Right ventricle myocardium inferior (tissue), 1 donor: ENCODE measurements at regions not wholly inside any gene's neighbourhood (a gene's known extent, or its start where the extent isn't known, plus 50 kb on each side); places are given as distances from the start of the nearest gene placed in this dataset.
"Not testable (repeated sequence)": the region's sequence is repeated elsewhere in the genome, so short reads cannot be mapped to it uniquely, and the experiment has no call there.

Experiments
- ATAC-seq: fragments of 200-7000 bp; cut with Tn5 transposase; one replicate; pipeline ENCODE4 v1.9.1; 2020; ENCODE audit warnings: mild to moderate bottlenecking, moderate library complexity
- DNase-seq: peaks from one replicate; pipeline ENCODE4 v3.0.0; 2021; ENCODE audit errors: missing footprints
- intact Hi-C: fragments of 100-400 bp; cut with DNase I; formaldehyde crosslinking; loops from one replicate; pipeline ENCODE4 v1.11.0; 2022
- donor health status: DM: no; HTN: yes; CAD: no; lungs with severe emphysema.

- intact Hi-C loops: no loop called here
- no peak for ATAC-seq
- no peak for DNase-seq
These were observed 146.8 kb downstream of the UNC5CL start for GRCh38 chr6:40892223-40892622.

- intact Hi-C loops: no loop called here
- no peak for ATAC-seq
- no peak for DNase-seq
These were observed 147.3 kb downstream of the UNC5CL start for GRCh38 chr6:40891686-40892085.

- intact Hi-C loops: no loop called here
- DNase-seq (no peak), ATAC-seq (no peak)
These were observed 147.9 kb downstream of the UNC5CL start for GRCh38 chr6:40891131-40891530.

- intact Hi-C loops: no loop called here
- ATAC-seq (no peak), DNase-seq (no peak)
These were observed 149.7 kb downstream of the UNC5CL start for GRCh38 chr6:40889137-40889832.

- ATAC-seq (no peak), DNase-seq (no peak)
- intact Hi-C loops: no loop called here
These were observed 150.5 kb downstream of the UNC5CL start for GRCh38 chr6:40888456-40888990.

GRCh38 chr6:40887792-40888340, 151.2 kb downstream of the UNC5CL start:
- intact Hi-C loops: no loop called here
- DNase-seq (no peak), ATAC-seq (no peak)

GRCh38 chr6:40887079-40887791, 151.8 kb downstream of the UNC5CL start:
- no peak for DNase-seq
- ATAC-seq: no peak
- intact Hi-C loops: no loop called here

- ATAC-seq: no peak
- DNase-seq: no peak
- intact Hi-C loops: no loop called here
These were observed 153.8 kb downstream of the UNC5CL start for GRCh38 chr6:40885139-40885774.

- intact Hi-C loops: no loop called here
- DNase-seq: no peak
These were observed 156.6 kb downstream of the UNC5CL start for GRCh38 chr6:40882323-40882997.

GRCh38 chr6:40881501-40881900, 157.5 kb downstream of the UNC5CL start:
- DNase-seq (no peak), ATAC-seq (no peak)
- intact Hi-C loops: no loop called here

More at GRCh38 chr6:40882323-40882997, 156.6 kb downstream of the UNC5CL start:
- no peak for ATAC-seq

- ATAC-seq (no peak), DNase-seq (no peak)
- intact Hi-C loops: no loop called here
These were observed 158.1 kb downstream of the UNC5CL start for GRCh38 chr6:40880906-40881305.

- DNase-seq (no peak), ATAC-seq (no peak)
- intact Hi-C loops: no loop called here
These were observed 159.9 kb downstream of the UNC5CL start for GRCh38 chr6:40879169-40879568.

GRCh38 chr6:40877362-40877761, 161.7 kb downstream of the UNC5CL start:
- intact Hi-C loops: no loop called here
- ATAC-seq (no peak), DNase-seq (no peak)

GRCh38 chr6:40876336-40876735, 162.7 kb downstream of the UNC5CL start:
- no peak for DNase-seq
- ATAC-seq: no peak
- intact Hi-C loops: no loop called here

- DNase-seq (no peak), ATAC-seq (no peak)
- intact Hi-C loops: no loop called here
These were observed 164.5 kb downstream of the UNC5CL start for GRCh38 chr6:40874495-40874894.

GRCh38 chr6:40871424-40871823, 167.6 kb downstream of the UNC5CL start:
- no peak for ATAC-seq
- intact Hi-C loops: no loop called here
- no peak for DNase-seq

- DNase-seq, intact Hi-C loops, ATAC-seq: not testable (repeated sequence)
These were observed 170.7 kb downstream of the UNC5CL start for GRCh38 chr6:40868089-40868865.

GRCh38 chr6:40867527-40867926, 171.5 kb downstream of the UNC5CL start:
- ATAC-seq, DNase-seq, intact Hi-C loops: not testable (repeated sequence)
